Loucy (cell line): ENCODE measurements at regions not wholly inside any gene's neighbourhood (a gene's known extent, or its start where the extent isn't known, plus 50 kb on each side); places are given as distances from the start of the nearest gene placed in this dataset.

Source experiments
- EZH2phosphoT487 ChIP-seq: fragments of 200-600 bp; IDR thresholded peaks from 2 replicates; pipeline ENCODE4 v1.6.1; 2018; ENCODE audit warnings: antibody characterized with exemption, mild to moderate bottlenecking, moderate library complexity, borderline replicate concordance
- TF ChIP-seq, protein P1 (sequence below): fragments of 200-600 bp; sonication (generic); conservative IDR thresholded peaks from 2 replicates; pipeline ENCODE4 v1.5.1; 2014; ENCODE audit warnings: mild to moderate bottlenecking, antibody characterized with exemption, low read length

DNA sequence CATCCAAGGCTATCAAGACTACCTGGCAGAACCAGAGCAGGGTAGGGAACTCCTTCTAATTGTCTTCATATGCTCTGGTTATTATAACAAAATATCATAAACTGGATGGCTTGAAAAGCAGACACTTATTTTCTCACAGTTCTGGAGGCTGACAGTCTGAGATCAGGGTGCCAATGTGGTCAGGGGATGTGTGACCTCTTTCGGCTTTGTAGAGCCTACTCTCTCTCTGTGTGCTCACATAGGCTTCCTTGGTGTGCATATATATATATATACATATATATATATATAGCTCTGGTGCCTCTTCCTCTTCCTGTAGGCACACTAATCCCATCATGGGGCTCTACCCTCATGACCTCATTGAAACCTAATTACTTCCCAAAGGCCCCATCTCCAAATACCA, 101.6 kb downstream of the ARL6IP6 start:
- TF ChIP-seq, protein P1, sequence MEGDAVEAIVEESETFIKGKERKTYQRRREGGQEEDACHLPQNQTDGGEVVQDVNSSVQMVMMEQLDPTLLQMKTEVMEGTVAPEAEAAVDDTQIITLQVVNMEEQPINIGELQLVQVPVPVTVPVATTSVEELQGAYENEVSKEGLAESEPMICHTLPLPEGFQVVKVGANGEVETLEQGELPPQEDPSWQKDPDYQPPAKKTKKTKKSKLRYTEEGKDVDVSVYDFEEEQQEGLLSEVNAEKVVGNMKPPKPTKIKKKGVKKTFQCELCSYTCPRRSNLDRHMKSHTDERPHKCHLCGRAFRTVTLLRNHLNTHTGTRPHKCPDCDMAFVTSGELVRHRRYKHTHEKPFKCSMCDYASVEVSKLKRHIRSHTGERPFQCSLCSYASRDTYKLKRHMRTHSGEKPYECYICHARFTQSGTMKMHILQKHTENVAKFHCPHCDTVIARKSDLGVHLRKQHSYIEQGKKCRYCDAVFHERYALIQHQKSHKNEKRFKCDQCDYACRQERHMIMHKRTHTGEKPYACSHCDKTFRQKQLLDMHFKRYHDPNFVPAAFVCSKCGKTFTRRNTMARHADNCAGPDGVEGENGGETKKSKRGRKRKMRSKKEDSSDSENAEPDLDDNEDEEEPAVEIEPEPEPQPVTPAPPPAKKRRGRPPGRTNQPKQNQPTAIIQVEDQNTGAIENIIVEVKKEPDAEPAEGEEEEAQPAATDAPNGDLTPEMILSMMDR = no peak
- no peak for TF ChIP-seq EZH2phosphoT487
